Endodermal cell (in vitro differentiated cells): ENCODE measurements at regions not wholly inside any gene's neighbourhood (a gene's known extent, or its start where the extent isn't known, plus 50 kb on each side); places are given as distances from the start of the nearest gene placed in this dataset.

Experiments used
- DNase-seq: peaks from one replicate; pipeline ENCODE4 v3.0.0-alpha.2; 2017
- H3K27ac ChIP-seq: 2 replicates; pipeline ENCODE4 v1.5.1; 2013; ENCODE audit warnings: mild to moderate bottlenecking, low read depth, low read length, moderate library complexity
- H3K27me3 ChIP-seq: 2 replicates; pipeline ENCODE4 v1.6.1; 2013; ENCODE audit warnings: mild to moderate bottlenecking, low read length, moderate library complexity; ENCODE audit not compliant: insufficient read depth, control insufficient read depth, poor library complexity, severe bottlenecking
- H3K36me3 ChIP-seq: 2 replicates; pipeline ENCODE4 v1.7.0; 2013; ENCODE audit warnings: mild to moderate bottlenecking, low read length, moderate library complexity; ENCODE audit not compliant: control insufficient read depth, insufficient read depth
- H3K4me1 ChIP-seq: one replicate; pipeline ENCODE4 v1.7.0; 2013; ENCODE audit warnings: low read length; ENCODE audit not compliant: control insufficient read depth, insufficient read depth
- H3K4me3 ChIP-seq: 2 replicates; pipeline ENCODE4 v1.5.1; 2013; ENCODE audit warnings: mild to moderate bottlenecking, low read length, moderate library complexity
- H3K9ac ChIP-seq: 2 replicates; pipeline ENCODE4 v1.6.1; 2013; ENCODE audit warnings: mild to moderate bottlenecking, low read length, moderate library complexity; ENCODE audit not compliant: poor library complexity, severe bottlenecking; ENCODE audit errors: extremely low read depth
- H3K9me3 ChIP-seq: 2 replicates; pipeline ENCODE4 v1.6.1; 2013; ENCODE audit warnings: mild to moderate bottlenecking, low read length, moderate library complexity; ENCODE audit not compliant: control insufficient read depth
- H3K27ac Mint-ChIP-seq: 2 replicates; pipeline ENCODE4 v1.8.0; 2020; ENCODE audit warnings: mixed read lengths
- H3K27me3 Mint-ChIP-seq: 2 replicates; pipeline ENCODE4 v1.8.0; 2021; ENCODE audit warnings: mild to moderate bottlenecking, mixed read lengths; ENCODE audit not compliant: insufficient read depth
- H3K36me3 Mint-ChIP-seq: 2 replicates; pipeline ENCODE4 v1.8.0; 2020; ENCODE audit warnings: low read depth, mixed read lengths
- H3K4me1 Mint-ChIP-seq: 2 replicates; pipeline ENCODE4 v1.8.0; 2020; ENCODE audit warnings: mixed read lengths
- H3K4me3 Mint-ChIP-seq: 2 replicates; pipeline ENCODE4 v1.8.0; 2020; ENCODE audit warnings: mild to moderate bottlenecking, moderate library complexity, mixed read lengths
- H3K9me3 Mint-ChIP-seq: 2 replicates; pipeline ENCODE4 v1.8.0; 2020; ENCODE audit warnings: mild to moderate bottlenecking, mixed read lengths
- CTCF ChIP-seq: fragments of 200-600 bp; sonication (generic); conservative IDR thresholded peaks from 2 replicates; pipeline ENCODE4 v1.5.0; 2021; ENCODE audit warnings: antibody characterized with exemption, mild to moderate bottlenecking
- WGBS, 2 experiments: methylation state at CpG; one replicate each; pipeline versions ENCODE4 v1.1.5 to v1.1.7; 2013; ENCODE audit warnings: missing lambda C conversion rate in 2 of 2, mixed read lengths in 1 of 2; ENCODE audit not compliant: insufficient coverage in 1 of 2, insufficient read length in 1 of 2; 5-methylcytosine and 5-hydroxymethylcytosine counted together

- Mint-ChIP-seq H3K4me1 (no peaks in the 10 kb centered on the region), H3K9me3 (peaks cover 81% of the 10 kb centered on the region), H3K4me3 (no peak overlapping the region), H3K27me3 (no peaks in the 10 kb centered on the region), H3K36me3 (no peaks in the 10 kb centered on the region), H3K27ac (no peak overlapping the region)
- Histone ChIP-seq H3K27me3 (no peaks in the 10 kb centered on the region), H3K9ac (no peak overlapping the region), H3K36me3 (no peaks in the 10 kb centered on the region), H3K4me3 (no peak overlapping the region), H3K4me1 (no peaks in the 10 kb centered on the region), H3K9me3 (peaks cover 61% of the 10 kb centered on the region), H3K27ac (no peak overlapping the region)
- TF ChIP-seq CTCF: no peak
- WGBS, 2 experiments: 85 to 86% methylated on average over 13 to 26 of the region's 26 CpGs
- DNase-seq: no peak
Measured at GRCh38 chr11:50267851-50268250, 235.2 kb downstream of the OR4C45 start.

GRCh38 chr11:50275133-50275532 lies 242.5 kb downstream of the OR4C45 start:
- H3K27ac ChIP-seq: no peak overlapping the region
- no peaks in the 10 kb centered on the region for H3K4me1 Mint-ChIP-seq
- no peaks in the 10 kb centered on the region for H3K36me3 Mint-ChIP-seq
- no peak overlapping the region for H3K27ac Mint-ChIP-seq
- peaks cover 91% of the 10 kb centered on the region for H3K9me3 Mint-ChIP-seq
- TF ChIP-seq CTCF: no peak
- DNase-seq: no peak
- peaks cover 3% of the 10 kb centered on the region for H3K27me3 Mint-ChIP-seq
- WGBS, 2 experiments: 76 to 79% methylated on average over 7 of the region's 7 CpGs
- no peaks in the 10 kb centered on the region for H3K4me1 ChIP-seq
- H3K9ac ChIP-seq: no peak overlapping the region
- H3K36me3 ChIP-seq: no peaks in the 10 kb centered on the region
- no peak overlapping the region for H3K4me3 Mint-ChIP-seq
- no peaks in the 10 kb centered on the region for H3K27me3 ChIP-seq
- H3K9me3 ChIP-seq: peaks cover 80% of the 10 kb centered on the region
- no peak overlapping the region for H3K4me3 ChIP-seq

- H3K27me3 ChIP-seq: no peaks in the 10 kb centered on the region
- no peak for TF ChIP-seq CTCF
- H3K27me3 Mint-ChIP-seq: peaks cover 3% of the 10 kb centered on the region
- H3K36me3 Mint-ChIP-seq: no peaks in the 10 kb centered on the region
- no peak for DNase-seq
- 83 to 89% methylated on average over 23 to 24 of the region's 24 CpGs for WGBS, 2 experiments
- no peaks in the 10 kb centered on the region for H3K36me3 ChIP-seq
- H3K4me1 Mint-ChIP-seq: no peaks in the 10 kb centered on the region
- H3K4me3 ChIP-seq: no peak overlapping the region
- peaks cover 71% of the 10 kb centered on the region for H3K9me3 ChIP-seq
- H3K4me3 Mint-ChIP-seq: no peak overlapping the region
- H3K9me3 Mint-ChIP-seq: peaks cover 95% of the 10 kb centered on the region
- no peak overlapping the region for H3K27ac Mint-ChIP-seq
- H3K9ac ChIP-seq: no peak overlapping the region
- no peak overlapping the region for H3K27ac ChIP-seq
- no peaks in the 10 kb centered on the region for H3K4me1 ChIP-seq
Measured at GRCh38 chr11:50278756-50279155, 246.1 kb downstream of the OR4C45 start.
